Eye (tissue), 1 donor: ENCODE measurements at regions not wholly inside any gene's neighbourhood (a gene's known extent, or its start where the extent isn't known, plus 50 kb on each side); places are given as distances from the start of the nearest gene placed in this dataset.
"Not testable (repeated sequence)": the region's sequence is repeated elsewhere in the genome, so short reads cannot be mapped to it uniquely, and the experiment has no call there.

Experiments
- DNase-seq: peaks from one replicate; pipeline ENCODE4 v3.0.0-alpha.2; 2015

DNA sequence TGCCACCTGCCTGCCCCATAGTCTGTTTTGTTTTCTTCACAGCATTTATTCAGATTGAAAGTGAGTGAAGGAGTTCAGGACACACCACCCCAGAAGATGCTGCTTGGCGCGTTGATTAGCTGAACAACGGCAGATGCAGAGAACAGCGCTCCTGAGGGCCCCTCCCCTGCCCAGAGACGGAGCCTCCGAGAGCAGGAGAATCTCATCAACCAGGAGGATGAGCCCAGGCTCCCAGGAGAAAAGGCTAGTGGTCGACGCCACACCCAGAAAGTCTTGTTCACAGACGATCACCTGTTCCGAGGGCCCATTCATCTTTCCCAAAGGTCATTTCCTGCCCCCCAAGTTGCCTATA is 180.4 kb upstream of the PPP1R26 start:
- DNase-seq, result no peak

DNA sequence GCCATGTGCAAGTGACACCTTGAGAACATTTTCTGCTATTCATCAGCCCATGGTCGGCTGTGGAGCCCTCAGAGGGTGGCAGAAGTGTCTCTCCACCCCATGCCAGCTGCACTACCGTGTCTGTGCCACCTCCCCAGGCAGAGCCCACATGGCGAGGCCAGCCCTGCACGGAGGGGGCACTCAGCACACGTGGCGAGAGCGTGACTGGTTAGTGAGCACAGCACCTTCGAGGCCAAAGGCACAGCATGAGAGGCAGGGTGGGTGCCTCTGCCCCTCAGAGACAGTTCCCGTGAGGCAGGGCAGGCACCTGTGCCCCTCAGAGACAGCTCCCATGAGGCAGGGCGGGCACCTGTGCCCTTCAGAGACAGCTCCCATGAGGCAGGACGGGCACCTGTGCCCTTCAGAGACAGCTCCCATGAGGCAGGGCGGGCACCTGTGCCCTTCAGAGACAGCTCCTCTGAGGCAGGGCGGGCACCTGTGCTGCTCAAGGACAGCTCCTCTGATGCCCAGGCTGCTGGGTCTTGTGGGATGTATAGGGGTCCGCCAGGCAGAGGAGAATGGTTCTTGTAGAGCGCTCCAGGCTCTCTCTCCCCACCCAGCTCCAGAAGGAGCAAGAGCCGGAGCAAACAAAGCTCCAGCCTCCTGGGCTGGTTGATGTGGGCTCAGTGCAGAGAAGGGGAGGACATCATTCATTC is 179.8 kb upstream of the PPP1R26 start:
- DNase-seq, result no peak

DNA sequence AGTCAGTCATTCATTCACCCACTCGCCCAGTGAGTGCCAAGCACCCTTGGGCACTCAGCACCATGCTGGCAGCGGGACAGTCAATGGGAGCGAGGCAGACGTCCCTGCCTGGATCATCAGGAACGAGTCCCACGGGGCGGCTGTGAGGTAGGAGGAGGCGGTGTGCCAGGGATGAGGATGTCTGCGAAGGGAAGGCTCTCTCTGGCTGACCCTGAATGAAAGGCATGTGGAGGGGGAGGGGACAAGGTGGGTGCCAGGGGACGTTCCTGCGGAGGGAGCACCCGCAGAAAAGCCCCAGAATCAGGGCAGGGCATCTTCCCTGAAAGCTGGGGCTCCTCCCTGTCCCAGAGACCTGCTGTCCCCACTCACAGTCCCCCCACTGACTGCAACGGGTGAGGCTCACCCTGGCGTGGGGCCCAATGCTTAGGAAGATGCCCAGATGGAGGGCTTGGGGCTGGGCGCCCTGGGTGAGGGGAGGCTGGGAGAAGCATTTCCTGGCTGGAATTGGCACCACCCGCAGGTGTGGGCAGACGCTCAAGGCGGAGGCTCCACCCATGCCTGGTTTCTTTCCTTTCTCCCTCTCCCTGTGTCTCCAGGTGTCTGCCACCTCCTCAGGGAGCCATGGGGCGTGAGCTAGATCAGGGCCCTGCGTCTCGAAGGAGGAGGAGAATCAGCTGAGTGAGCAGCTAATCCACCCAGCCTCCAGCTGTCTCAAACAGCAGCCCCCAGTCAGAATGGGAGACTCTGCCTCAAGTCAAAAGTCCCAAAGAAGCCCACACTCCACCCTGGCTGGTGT is 179.0 kb upstream of the PPP1R26 start:
- no peak for DNase-seq

DNA sequence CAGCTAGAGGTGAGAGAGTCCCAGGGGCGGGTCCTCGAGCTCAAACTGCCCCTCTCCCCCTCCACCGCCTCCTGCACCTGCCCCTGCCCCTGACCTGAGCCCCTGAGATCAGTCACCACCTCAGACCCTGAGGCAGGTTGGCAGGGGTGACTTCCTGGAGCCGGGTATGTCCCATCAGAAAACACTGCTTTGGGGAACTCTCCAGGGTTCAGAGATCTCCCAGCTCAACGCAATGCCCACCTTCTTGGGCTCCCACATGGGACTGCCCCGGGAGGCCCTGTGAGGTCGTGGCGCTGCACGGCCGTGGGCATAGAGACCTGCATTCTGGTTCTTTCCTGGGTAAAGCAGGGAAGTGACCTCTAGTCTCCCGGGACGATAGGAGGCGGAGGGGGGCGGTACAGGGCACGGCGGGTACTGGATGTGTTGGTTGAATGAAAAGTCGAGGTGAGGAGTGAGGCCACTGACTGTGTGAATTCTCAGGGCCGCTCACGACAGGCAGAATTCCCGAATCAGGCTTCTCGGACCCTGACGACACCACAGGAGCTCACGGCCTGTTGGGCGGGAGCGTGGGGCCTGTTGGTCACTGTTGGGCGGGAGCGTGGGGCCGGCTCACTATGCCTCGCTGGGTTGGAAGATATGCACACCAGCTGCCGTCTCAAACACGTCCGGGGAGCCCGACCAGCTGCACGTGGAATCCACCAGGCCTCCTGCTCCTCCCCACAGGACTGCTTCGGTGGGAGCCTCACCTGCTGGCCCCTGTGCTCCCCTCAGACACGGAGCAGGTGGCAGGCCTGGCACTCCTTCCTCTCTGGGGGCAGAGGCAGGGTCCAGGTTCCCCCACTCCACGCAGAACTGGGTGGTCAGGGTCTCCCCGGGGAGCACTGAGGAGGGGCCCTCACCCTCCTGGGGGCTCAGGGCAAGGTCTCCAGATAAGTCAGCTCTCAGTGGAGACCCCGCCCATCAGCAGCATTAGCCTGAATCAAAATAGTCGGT is 178.0 kb upstream of the PPP1R26 start:
- DNase-seq, result no peak

DNA sequence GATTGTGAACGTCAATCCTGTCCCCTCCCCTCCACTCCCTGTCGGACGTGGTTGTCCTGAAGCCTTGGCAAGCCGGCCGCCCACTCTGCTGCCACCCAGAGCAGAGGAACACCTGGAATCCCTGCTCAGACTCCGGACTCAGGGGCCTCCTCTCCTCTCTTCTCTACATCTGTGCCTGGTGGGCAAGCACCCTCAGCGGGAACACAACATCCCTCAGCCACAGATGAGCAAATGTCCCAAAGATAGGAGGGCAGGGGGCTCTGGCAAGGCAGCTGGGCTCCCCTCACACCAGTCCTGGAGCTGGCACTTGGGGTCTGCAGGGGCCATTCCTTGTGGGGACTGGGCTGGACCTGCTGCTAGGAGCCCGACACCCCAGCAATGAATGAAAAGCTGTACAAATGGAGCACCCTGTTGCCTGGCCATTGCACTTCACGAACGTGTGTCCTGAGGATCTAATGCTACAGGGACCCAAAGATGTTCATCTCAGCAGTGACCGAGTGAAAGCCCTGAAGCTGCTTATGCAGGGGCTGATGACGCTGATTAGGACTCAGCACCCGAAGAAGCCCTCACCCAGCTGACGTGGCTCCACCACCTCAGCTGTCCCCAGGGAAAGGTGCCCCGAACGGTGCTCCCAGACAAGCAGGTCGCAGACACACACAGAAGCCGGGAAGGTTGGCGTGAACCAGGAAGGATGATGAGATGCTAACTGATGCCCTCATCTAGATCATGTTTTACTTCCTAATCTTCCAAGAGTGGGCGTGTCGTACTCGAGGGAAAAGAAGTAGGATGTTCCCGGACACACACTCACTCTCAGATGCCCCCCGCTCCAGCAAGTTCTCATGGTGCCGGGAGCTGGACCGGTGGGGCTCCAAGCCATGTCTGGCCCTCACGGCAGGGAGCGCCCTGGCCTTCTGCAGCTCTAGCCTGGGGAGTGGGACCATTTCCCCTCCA is 177.0 kb upstream of the PPP1R26 start:
- DNase-seq, result no peak

DNA sequence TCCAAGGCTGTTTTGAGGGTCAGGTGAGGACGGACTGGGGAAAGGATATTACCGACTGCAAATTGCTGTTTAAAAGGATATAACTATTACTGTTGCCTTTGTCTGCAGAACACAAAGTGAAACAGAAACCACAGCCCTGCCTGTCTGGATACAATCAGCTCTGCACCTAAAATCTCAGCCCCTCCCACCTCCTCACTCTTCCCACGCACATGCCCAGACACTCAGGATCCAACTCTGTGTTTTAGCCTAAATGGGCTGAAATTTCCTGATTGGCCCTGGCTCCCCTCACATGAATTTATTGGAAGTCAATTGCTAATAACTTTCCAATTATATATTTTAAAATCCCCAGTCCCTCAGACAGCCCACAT is 176.3 kb upstream of the PPP1R26 start:
- DNase-seq, result no peak

DNA sequence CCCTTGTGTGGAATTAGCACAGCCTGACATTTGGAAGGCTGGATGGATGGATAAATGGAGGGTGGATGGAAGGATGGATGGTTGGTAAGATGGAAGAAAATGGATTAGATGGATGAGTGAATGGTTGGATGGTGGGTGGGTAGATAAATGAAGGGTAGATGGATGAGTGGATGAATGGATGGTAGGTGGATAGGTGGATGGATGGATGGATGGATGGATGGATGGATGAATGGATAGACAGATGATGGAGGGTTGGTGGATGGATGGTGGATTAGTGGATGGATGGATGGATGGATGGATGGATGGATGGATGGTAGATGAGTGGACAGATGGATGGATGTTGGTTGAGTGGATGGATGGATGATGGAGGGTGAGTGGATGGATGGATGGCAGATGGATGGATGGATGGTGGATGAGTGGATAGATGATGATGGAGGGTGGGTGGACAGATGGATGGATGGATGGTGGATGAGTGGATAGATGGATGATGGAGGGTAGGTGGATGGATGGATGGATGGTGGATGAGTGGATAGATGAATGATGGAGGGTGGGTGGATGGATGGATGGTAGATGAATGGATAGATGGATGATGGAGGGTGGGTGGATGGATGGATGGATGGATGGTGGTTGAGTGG is 175.6 kb upstream of the PPP1R26 start:
- no peak for DNase-seq

DNA sequence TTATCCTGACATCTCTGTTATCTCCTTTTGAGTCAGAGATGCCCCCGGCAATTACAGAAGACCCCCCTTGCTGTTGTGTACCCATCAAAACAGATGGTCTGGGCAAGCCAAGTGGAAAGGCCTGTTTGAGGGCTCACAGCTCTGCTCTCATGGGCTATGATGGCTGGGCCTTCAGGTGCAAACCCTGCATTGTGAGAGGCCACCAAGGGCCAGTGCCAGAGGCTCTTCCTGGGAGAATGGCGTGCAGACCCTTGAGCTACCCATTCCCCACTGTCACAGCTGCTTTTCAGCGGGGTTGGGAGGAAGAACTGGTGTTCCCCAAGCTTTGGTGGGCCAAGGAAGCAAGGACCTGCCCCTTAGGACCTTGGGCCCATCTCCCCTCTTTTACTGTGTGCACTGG is 174.7 kb upstream of the PPP1R26 start:
- no peak for DNase-seq

DNA sequence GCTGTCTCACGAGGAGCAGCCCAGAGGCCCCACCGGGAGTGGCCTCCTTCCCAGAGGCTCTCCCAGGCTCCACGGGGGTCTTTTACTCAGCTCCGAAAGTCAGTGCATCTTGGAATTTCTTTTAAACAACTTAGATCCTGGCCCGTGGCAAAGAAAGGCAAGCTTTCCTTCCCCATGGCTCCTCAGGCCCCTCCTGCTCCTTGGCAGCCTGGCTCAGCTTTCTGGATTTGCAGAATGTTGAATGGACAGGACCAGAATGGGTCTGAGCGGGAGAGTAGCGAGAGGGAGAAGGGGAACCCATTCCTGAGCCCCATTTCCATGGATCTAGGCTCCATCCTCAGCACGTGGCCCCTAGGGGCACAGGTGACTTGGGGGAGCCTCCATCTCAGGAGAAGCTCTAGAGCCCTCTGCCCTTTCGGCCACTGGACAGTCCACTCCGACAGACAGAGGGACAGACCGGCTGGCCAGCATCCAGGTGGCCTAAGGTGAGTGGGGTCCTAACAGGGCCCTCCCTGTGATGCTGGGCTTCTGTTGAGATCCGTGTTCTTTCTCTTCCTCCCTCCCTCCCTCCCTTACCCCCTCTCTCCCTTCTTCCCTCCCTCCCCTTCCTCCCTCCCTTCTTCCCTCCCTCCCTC is 173.9 kb upstream of the PPP1R26 start:
- no peak for DNase-seq

DNA sequence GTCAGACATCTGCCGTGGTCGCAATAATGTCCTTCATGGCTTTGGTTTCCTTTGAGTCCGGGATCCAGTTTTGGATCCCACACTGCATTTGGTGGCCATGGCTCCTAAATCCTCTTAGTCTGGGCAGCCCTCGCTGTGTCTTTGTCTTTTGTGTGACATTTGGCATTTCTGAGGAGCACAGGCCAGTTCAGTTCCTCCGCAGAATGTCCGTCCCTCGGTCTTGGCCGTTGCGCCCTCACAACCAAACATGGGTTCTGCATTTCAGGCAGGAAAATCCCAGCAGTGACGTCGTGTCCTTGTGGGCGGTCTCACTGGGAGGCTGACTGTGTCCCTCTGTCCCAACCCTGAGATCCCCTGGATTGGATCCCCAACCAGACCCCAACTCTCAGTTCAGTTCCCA is 172.9 kb upstream of the PPP1R26 start:
- DNase-seq, result no peak

DNA sequence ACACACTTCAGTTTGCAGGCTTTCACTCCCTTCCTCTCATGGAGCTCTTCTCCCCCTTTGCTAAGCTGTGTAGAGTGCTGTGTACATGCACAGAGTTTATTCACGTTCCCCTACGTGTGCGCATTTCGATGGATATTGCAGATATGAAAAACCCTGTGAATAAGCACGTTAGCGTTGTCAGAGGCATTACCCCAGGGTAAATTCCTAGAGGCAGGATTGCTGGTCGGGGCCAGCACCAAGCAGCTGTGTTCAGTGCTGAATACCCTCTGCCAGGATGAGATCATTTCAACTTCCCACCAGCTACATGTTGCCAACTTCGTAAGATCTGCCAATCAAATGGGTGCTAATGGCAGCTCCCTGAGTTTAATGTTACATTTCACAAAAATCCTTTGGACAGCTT is 172.3 kb upstream of the PPP1R26 start:
- DNase-seq, result no peak

DNA sequence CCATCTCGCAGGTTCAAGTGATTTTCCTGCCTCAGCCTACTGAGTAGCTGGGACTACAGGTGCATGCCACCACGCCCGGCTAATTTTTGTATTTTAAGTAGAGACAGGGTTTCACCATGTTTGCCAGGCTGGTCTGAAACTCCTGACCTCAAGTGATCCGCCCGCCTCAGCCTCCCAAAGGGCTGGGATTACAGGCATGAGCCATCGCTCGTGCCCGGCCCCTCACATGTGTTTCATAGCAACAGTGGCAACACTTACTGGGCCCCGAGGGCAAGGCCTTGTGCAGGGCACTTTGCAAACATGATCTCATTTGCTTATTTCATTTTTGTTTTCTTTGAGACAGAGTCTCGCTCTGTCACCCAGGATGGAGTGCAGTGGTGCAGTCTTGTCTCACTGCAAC is 171.7 kb upstream of the PPP1R26 start:
- not testable (repeated sequence) for DNase-seq

DNA sequence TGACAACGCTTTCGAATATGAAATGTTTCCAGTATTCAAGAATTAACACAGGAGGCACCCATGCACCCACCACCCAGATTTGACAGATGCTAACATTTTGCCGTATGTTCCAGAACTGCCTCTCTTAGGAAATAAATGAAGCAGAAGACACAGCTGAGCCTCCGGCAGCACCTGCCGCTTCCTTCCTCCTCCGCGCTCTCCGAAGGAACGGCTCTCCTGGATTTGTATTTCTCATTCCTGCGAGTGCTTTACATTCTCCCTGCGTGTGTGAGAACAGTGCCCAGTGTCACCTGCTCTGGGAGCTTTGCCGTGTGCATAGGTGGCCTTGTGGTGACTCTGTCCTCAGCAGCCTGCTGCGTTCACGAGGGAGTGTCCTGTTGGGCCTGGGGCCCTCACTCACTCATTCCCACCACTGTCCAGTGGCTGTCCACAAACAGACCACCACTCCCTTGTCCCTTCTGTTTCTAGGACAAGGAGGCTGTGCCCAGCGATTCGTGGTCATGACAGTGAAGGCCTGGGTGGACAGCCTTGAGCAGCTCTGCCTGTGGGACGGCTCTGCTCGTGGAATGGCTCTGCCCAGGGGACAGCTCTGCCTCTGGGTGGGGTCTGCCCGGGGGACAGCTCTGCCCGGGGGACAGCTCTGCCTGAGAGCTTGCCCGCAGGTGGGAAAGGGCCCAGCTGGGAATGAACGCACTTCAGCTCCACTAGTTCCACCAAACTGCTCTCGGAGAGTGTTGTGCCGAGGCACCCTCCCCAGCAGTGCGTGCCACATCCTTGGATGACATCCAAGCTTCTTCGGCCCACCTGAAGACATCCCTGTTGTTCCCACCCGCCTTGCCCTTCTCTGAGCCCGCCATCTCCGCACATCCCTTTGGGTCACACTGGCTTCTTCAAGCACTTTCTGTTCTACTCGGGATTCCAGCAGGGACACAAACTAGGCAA is 170.5 kb upstream of the PPP1R26 start:
- peak; percentile 58 for DNase-seq

DNA sequence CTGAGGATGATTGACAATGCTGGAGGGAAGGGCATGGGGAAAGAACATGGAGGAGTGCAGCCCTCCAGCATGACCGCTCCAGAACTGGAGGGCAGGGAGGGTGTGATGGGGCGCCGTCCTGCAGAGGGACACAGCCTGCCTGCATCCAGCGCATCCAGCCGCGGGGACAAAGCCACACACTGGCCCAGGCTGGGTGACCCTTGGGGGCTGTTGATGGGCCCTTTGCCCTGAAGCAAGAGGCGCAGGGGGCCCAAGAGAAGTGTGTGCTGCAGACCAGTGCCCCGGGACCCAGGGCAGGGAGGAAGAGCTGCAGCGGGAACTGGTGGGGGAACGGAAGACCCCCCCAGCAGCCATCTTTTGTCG is 169.8 kb upstream of the PPP1R26 start:
- DNase-seq, result no peak

DNA sequence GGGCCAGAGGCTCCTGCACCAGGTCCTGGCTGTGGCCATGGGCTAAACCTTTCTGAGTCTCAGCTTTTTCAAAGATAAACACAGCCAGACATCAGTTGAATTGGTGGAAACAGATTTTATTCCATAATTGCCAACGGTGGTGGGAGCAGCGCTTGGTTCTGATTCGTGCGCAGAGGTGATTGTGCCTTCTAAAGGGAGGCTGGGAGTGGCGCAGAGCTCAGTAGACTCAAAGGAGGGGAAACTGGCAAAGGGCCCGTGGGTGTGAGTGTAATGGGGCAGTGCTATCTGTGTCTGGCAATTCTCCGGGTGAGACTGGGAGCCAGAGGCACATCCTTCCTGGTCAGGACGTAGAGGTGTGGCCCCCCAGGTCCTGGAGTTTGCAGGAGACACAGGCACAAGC is 169.4 kb upstream of the PPP1R26 start:
- DNase-seq, result no peak

DNA sequence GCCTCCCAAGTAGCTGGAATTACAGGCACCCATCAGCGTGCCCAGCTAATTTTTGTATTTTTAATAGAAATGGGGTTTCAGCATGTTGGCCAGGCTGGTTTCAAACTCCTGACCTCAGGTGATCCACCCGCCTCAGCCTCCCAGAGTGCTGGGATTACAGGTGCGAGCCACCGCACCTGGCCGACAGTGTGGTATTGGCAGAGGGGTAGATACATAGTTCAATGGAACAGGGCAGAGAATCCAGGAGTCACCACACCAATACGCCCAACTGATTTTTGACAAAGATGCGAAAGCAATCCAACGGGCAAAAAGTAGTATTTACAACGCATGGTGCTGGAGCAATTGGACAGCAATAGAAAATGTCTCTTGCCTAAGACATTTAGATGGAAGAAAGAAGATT is 164.0 kb upstream of the PPP1R26 start:
- DNase-seq, result no peak

DNA sequence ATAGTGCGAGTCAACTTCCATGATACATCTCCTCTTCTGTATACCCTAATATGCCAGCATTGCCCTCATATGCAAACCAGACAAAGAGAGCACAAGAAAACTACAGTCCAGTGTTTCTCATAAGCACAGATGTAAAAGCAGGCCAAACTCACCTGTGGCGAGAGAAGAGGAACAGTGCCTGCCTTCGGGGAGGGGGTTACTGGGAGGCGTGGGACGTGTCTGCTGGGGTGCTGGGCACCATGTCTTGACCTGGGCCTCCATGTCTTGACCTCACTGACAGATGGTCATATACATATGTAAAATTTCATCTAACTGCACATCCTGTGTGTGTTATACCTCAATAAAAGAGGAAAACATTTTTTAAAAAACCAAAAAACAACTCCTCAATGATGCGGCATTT is 159.3 kb upstream of the PPP1R26 start:
- no peak for DNase-seq

DNA sequence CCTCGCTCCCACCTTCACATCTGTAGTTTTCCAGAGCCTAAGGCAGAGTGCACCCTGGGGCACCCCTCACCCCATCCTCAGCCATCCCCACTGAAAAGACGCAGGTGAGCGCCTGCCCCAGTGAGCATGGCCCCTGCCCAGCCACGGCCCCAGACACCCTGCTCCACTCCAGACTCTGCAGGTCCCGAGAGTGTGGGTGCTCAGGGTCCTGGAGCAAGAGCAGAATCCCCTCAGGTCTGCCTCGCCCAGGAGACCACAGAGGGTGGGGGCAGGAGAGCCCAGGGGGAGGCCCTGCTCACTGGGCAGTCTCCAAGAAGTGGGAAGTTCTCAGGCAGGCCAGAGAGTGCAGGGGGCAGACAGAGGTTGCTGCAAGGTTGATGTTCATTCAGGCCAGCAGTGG is 158.6 kb upstream of the PPP1R26 start:
- DNase-seq, result no peak

DNA sequence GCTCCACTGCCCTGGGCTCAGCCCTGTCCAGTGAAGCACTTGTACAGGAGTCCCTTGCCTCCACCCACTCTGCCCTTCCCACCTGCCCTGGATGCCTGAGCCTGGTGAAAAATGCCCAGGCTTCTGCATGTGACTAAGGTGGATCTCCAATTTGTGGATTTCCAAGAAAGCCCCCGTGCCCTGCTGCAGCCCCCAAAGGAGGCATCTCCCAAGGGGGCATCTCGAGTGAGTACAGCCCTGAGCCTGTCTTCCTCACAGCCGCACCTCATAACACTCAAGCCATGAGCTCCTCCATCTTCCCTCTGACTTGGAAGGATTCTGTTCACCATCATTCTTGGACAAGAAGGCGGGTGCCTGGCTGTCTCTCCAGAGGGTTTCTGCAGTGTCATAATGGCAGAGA is 158.0 kb upstream of the PPP1R26 start:
- DNase-seq, result no peak

DNA sequence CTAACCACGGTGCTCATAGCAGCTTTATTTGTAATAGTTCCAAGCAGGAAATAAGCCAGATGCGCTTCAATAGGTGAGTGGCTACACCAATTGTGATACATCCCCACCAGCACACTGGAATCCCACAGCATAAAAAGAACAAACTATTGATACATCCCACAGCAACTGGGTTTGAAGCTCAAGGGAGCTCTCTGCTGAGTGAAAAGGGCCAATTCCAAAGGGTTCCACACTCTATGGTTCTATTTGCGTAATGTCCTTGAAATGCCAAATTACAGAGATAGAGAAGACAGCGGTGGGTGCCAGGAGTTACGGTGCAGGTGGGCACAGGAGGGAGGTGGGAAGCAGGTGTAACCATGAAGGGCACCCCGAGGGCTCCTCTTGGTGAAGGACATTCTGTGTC is 155.3 kb upstream of the PPP1R26 start:
- DNase-seq, result no peak
